OCI-LY3 (cell line): ENCODE measurements at regions not wholly inside any gene's neighbourhood (a gene's known extent, or its start where the extent isn't known, plus 50 kb on each side); places are given as distances from the start of the nearest gene placed in this dataset.

Source experiments
- CTCF ChIP-seq: fragments of 200-600, 300-600 bp; sonication (generic); IDR thresholded peaks from 2 replicates; pipeline ENCODE4 v1.5.1; 2014; ENCODE audit warnings: antibody characterized with exemption, low read length, low read depth
- EZH2phosphoT487 ChIP-seq: fragments of 200-600 bp; shearing (Covaris generic); IDR thresholded peaks from 2 replicates; pipeline ENCODE4 v1.6.1; 2018; ENCODE audit warnings: antibody characterized with exemption, mixed run types, low read depth

DNA sequence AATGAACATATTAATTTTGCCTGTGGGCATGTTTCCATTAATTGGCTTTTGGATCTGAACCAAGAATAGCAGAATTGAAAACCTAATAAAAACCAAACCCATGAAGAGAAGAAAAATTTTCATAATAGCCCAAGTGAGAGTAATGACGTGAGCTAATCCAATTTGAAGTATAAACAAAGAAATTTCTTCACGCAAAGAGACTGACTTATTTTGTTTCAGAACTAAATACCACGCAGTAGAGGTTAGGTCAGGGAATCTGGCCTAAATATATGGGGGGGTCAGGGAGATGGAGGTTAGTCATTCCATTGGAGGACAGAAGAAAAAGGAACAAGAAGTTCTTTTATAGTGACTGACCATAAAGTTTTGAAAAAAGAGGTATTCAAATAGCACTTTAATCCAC is 94.1 kb upstream of the CYP1B1 start:
- TF ChIP-seq CTCF (no peak), EZH2phosphoT487 (no peak)
